IPS-20b (cell line): ENCODE measurements at regions not wholly inside any gene's neighbourhood (a gene's known extent, or its start where the extent isn't known, plus 50 kb on each side); places are given as distances from the start of the nearest gene placed in this dataset.

Source experiments
- H3K27ac ChIP-seq: one replicate; pipeline ENCODE4 v1.5.1; 2013; ENCODE audit warnings: low read length
- H3K27me3 ChIP-seq: 2 replicates; pipeline ENCODE4 v1.6.1; 2013; ENCODE audit warnings: mild to moderate bottlenecking, low read length, inconsistent platforms; ENCODE audit not compliant: insufficient read depth
- H3K36me3 ChIP-seq: 2 replicates; pipeline ENCODE4 v1.6.1; 2013; ENCODE audit warnings: low read depth, mild to moderate bottlenecking, inconsistent platforms, low read length, moderate library complexity; ENCODE audit not compliant: insufficient read depth
- H3K4me1 ChIP-seq: 2 replicates; pipeline ENCODE4 v1.6.1; 2013; ENCODE audit warnings: mild to moderate bottlenecking, control low read depth, inconsistent platforms, low read length, moderate library complexity; ENCODE audit not compliant: insufficient read depth
- H3K4me3 ChIP-seq: 2 replicates; pipeline ENCODE4 v1.5.1; 2013; ENCODE audit warnings: mild to moderate bottlenecking, low read length, inconsistent platforms
- H3K9ac ChIP-seq: 2 replicates; pipeline ENCODE4 v1.6.1; 2013; ENCODE audit warnings: low read depth, mild to moderate bottlenecking, inconsistent platforms, low read length, moderate library complexity
- H3K9me3 ChIP-seq: 2 replicates; pipeline ENCODE4 v1.6.1; 2013; ENCODE audit warnings: mild to moderate bottlenecking, low read depth, low read length, inconsistent platforms; ENCODE audit not compliant: insufficient read depth

GRCh38 chr9:79220666-79221065 is 351.1 kb upstream of the TLE4 start:
- H3K36me3 ChIP-seq, result no peaks in the 10 kb centered on the region
- H3K27ac ChIP-seq, result no peak overlapping the region
- no peak overlapping the region for H3K9ac ChIP-seq
- no peaks in the 10 kb centered on the region for H3K4me1 ChIP-seq
- no peak overlapping the region for H3K4me3 ChIP-seq
- H3K9me3 ChIP-seq, result no peaks in the 10 kb centered on the region
- no peaks in the 10 kb centered on the region for H3K27me3 ChIP-seq

DNA sequence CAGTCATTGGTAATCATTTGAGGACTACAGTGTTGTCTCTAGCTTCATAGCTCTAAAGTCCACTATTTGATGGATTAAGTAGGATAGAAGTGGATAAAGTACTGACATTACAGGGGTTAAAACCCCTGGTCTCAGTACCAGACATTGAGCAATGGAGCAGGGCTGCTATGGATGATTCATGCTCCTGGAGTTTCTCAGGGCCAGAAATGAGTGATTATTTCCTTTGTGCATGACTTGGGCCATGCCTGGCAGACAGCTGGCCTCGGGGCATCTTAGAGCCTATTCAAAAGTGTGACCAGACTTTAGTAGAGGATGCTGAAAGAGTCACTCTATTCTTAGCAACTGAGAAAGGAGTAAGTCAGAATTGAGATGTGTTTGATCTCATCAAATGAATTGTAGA is 350.7 kb upstream of the TLE4 start:
- H3K4me1 ChIP-seq, result no peaks in the 10 kb centered on the region
- no peaks in the 10 kb centered on the region for H3K9me3 ChIP-seq
- H3K4me3 ChIP-seq, result no peak overlapping the region
- H3K27ac ChIP-seq, result no peak overlapping the region
- H3K27me3 ChIP-seq, result no peaks in the 10 kb centered on the region
- H3K9ac ChIP-seq, result no peak overlapping the region
- no peaks in the 10 kb centered on the region for H3K36me3 ChIP-seq

- Histone ChIP-seq H3K9me3 (no peaks in the 10 kb centered on the region), H3K4me1 (no peaks in the 10 kb centered on the region), H3K9ac (no peak overlapping the region), H3K4me3 (no peak overlapping the region), H3K27me3 (no peaks in the 10 kb centered on the region), H3K36me3 (no peaks in the 10 kb centered on the region), H3K27ac (no peak overlapping the region)
These were observed 349.3 kb upstream of the TLE4 start for GRCh38 chr9:79222483-79222882.

- Histone ChIP-seq H3K4me1 (no peaks in the 10 kb centered on the region), H3K9ac (no peak overlapping the region), H3K9me3 (no peaks in the 10 kb centered on the region), H3K27ac (no peak overlapping the region), H3K36me3 (no peaks in the 10 kb centered on the region), H3K27me3 (no peaks in the 10 kb centered on the region), H3K4me3 (no peak overlapping the region)
These were observed 346.9 kb upstream of the TLE4 start for GRCh38 chr9:79224672-79225433.

DNA sequence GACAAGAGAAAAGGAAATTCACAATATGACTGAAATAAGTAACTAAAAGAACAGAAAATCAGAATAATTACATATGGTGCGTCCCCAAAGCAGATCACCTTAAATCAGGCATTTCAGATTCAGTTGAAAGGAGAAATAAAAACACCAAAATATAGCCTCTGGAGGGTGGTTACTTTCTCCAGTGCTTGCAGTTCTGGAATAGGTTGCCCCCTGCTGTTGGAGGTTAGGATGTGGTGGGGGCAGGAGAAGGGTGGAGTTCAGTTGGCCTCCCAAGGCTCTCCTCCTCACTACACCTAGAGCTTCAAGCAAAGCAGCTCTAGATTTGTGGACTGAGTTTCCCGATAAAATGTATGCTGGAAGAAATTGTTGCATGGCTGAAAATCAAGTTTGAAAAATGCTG is 338.2 kb upstream of the TLE4 start:
- no peaks in the 10 kb centered on the region for H3K9me3 ChIP-seq
- H3K9ac ChIP-seq, result no peak overlapping the region
- H3K4me1 ChIP-seq, result no peaks in the 10 kb centered on the region; the same call in 1 of the 2 replicates
- no peaks in the 10 kb centered on the region for H3K27me3 ChIP-seq
- no peaks in the 10 kb centered on the region for H3K36me3 ChIP-seq
- no peak overlapping the region for H3K27ac ChIP-seq
- no peak overlapping the region for H3K4me3 ChIP-seq

GRCh38 chr9:79236466-79236865 is 335.3 kb upstream of the TLE4 start:
- Histone ChIP-seq H3K27me3 (no peaks in the 10 kb centered on the region), H3K36me3 (no peaks in the 10 kb centered on the region), H3K9me3 (no peaks in the 10 kb centered on the region), H3K27ac (no peak overlapping the region), H3K9ac (no peak overlapping the region), H3K4me1 (peaks cover 12% of the 10 kb centered on the region; the same call in 1 of the 2 replicates), H3K4me3 (no peak overlapping the region)

GRCh38 chr9:79237861-79238260 is 333.9 kb upstream of the TLE4 start:
- Histone ChIP-seq H3K9me3 (no peaks in the 10 kb centered on the region), H3K4me1 (peaks cover 12% of the 10 kb centered on the region; the same call in 1 of the 2 replicates), H3K4me3 (no peak overlapping the region), H3K27me3 (no peaks in the 10 kb centered on the region), H3K27ac (no peak overlapping the region), H3K9ac (no peak overlapping the region), H3K36me3 (no peaks in the 10 kb centered on the region)

- H3K4me1 ChIP-seq, result peaks cover 25% of the 10 kb centered on the region; the same call in 1 of the 2 replicates
- no peaks in the 10 kb centered on the region for H3K9me3 ChIP-seq
- H3K4me3 ChIP-seq, result peak overlapping the region; percentile 13; the same call in 1 of the 2 replicates
- no peak overlapping the region for H3K27ac ChIP-seq
- no peaks in the 10 kb centered on the region for H3K27me3 ChIP-seq
- H3K36me3 ChIP-seq, result no peaks in the 10 kb centered on the region
- H3K9ac ChIP-seq, result no peak overlapping the region
These were observed 331.0 kb upstream of the TLE4 start for GRCh38 chr9:79240774-79241173.

DNA sequence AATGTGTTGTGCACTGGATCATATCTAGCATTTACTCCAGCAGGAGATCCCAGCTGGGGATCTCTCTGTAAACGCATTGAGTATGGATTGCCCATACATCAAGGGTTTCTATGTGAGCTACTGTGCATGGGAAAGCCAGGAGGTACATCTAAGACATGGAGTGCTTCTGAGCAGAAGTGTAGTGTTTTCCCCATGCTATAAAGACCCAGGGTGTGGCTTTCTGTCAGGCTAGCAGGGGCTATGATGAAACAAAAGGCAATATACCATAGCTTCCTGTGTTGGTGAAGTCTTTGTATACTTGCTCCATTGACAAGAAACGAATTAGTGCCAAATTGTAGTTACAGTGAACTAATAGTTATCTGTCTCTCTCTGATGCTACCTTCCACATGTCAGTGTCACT is 329.3 kb upstream of the TLE4 start:
- no peak overlapping the region for H3K4me3 ChIP-seq
- H3K27ac ChIP-seq, result no peak overlapping the region
- H3K9me3 ChIP-seq, result no peaks in the 10 kb centered on the region
- no peak overlapping the region for H3K9ac ChIP-seq
- no peaks in the 10 kb centered on the region for H3K36me3 ChIP-seq
- H3K27me3 ChIP-seq, result no peaks in the 10 kb centered on the region
- peaks cover 37% of the 10 kb centered on the region; the same call in 1 of the 2 replicates for H3K4me1 ChIP-seq

- Histone ChIP-seq H3K9me3 (no peaks in the 10 kb centered on the region), H3K4me1 (peaks cover 26% of the 10 kb centered on the region; the same call in 1 of the 2 replicates), H3K36me3 (no peaks in the 10 kb centered on the region), H3K27ac (no peak overlapping the region), H3K9ac (no peak overlapping the region), H3K27me3 (no peaks in the 10 kb centered on the region), H3K4me3 (peak overlapping the region; percentile 39; the same call in 1 of the 2 replicates)
These were observed 325.6 kb upstream of the TLE4 start for GRCh38 chr9:79246170-79246569.

- Histone ChIP-seq H3K27ac (no peak overlapping the region), H3K9me3 (no peaks in the 10 kb centered on the region), H3K27me3 (no peaks in the 10 kb centered on the region), H3K9ac (no peak overlapping the region), H3K36me3 (no peaks in the 10 kb centered on the region), H3K4me3 (no peak overlapping the region), H3K4me1 (peaks cover 25% of the 10 kb centered on the region; the same call in 1 of the 2 replicates)
These were observed 324.7 kb upstream of the TLE4 start for GRCh38 chr9:79247021-79247420.

GRCh38 chr9:79250806-79251205 is 321.0 kb upstream of the TLE4 start:
- H3K27ac ChIP-seq, result no peak overlapping the region
- no peak overlapping the region for H3K9ac ChIP-seq
- no peaks in the 10 kb centered on the region for H3K9me3 ChIP-seq
- H3K4me1 ChIP-seq, result peaks cover 12% of the 10 kb centered on the region; the same call in 1 of the 2 replicates
- H3K4me3 ChIP-seq, result no peak overlapping the region
- H3K36me3 ChIP-seq, result no peaks in the 10 kb centered on the region
- H3K27me3 ChIP-seq, result no peaks in the 10 kb centered on the region
